Upper lobe of left lung (tissue), 4 donors: ENCODE measurements at regions not wholly inside any gene's neighbourhood (a gene's known extent, or its start where the extent isn't known, plus 50 kb on each side); places are given as distances from the start of the nearest gene placed in this dataset.

Experiments used
- POLR2A ChIP-seq, 4 donors: fragments of 450-650 bp; IDR thresholded peaks; one replicate each; pipeline ENCODE4 v1.5.1; 2016 to 2017; ENCODE audit warnings: antibody characterized with exemption in 4 of 4, mild to moderate bottlenecking in 2 of 4
- TF ChIP-seq, protein P1 (sequence below), 6 experiments: fragments of 450-650 bp in 4 of 6; fragments of 200-600 bp in 2 of 6; sonication (generic) in 2 of 6; IDR thresholded peaks; one replicate each; pipeline ENCODE4 v1.5.1; 2016 to 2019; ENCODE audit warnings: antibody characterized with exemption in 6 of 6

DNA sequence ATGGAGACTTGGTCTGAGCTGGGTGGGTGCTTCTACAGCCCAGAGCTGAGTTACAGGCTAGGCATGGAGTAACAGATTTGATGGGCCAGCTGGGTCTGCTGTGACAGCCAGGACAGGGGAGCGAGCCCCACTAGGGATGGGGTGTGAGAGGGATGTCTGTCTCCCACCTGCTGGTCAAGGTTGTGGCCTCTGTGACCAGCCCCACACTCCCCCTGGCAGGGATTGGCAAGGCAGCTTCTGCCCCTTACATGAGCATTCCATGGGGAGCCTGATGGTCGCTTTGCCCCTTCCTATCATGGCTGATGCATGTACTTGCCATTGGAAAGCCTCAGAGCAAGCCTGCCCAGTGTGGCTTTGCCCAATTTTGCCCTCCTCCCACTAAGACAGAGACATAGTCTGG is 162.0 kb upstream of the FIGN start:
- TF ChIP-seq, protein P1, sequence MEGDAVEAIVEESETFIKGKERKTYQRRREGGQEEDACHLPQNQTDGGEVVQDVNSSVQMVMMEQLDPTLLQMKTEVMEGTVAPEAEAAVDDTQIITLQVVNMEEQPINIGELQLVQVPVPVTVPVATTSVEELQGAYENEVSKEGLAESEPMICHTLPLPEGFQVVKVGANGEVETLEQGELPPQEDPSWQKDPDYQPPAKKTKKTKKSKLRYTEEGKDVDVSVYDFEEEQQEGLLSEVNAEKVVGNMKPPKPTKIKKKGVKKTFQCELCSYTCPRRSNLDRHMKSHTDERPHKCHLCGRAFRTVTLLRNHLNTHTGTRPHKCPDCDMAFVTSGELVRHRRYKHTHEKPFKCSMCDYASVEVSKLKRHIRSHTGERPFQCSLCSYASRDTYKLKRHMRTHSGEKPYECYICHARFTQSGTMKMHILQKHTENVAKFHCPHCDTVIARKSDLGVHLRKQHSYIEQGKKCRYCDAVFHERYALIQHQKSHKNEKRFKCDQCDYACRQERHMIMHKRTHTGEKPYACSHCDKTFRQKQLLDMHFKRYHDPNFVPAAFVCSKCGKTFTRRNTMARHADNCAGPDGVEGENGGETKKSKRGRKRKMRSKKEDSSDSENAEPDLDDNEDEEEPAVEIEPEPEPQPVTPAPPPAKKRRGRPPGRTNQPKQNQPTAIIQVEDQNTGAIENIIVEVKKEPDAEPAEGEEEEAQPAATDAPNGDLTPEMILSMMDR (IDR thresholded peaks at IDR 0.05): no peak
- TF ChIP-seq POLR2A (IDR thresholded peaks at IDR 0.05): no peak
